ENCODE measurements at regions not wholly inside any gene's neighbourhood (a gene's known extent, or its start where the extent isn't known, plus 50 kb on each side); places are given as distances from the start of the nearest gene placed in this dataset.

DNA sequence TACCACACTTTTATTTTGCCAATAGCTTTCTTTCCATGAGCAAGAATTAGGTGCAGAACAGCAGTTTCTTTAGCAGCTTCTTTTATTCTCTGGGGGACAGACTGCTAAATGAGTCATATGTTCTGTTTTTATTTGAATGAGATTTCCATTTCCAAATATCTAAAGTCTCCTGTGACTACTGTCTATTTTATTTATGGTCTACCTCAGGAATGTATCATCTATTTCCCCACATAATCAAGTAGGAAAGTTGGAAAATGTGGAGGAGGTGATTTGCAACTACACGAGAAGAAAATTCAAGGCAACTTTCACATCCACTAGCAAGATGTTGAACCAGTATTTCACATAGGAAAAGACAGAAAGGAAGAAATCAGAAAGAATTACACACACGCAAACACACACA, 139.9 kb upstream of the MEX3C start:
- TF ChIP-seq, protein P1, sequence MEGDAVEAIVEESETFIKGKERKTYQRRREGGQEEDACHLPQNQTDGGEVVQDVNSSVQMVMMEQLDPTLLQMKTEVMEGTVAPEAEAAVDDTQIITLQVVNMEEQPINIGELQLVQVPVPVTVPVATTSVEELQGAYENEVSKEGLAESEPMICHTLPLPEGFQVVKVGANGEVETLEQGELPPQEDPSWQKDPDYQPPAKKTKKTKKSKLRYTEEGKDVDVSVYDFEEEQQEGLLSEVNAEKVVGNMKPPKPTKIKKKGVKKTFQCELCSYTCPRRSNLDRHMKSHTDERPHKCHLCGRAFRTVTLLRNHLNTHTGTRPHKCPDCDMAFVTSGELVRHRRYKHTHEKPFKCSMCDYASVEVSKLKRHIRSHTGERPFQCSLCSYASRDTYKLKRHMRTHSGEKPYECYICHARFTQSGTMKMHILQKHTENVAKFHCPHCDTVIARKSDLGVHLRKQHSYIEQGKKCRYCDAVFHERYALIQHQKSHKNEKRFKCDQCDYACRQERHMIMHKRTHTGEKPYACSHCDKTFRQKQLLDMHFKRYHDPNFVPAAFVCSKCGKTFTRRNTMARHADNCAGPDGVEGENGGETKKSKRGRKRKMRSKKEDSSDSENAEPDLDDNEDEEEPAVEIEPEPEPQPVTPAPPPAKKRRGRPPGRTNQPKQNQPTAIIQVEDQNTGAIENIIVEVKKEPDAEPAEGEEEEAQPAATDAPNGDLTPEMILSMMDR (IDR thresholded peaks at IDR 0.05): no peak

GRCh38 chr18:51339856-51340255, 142.4 kb upstream of the MEX3C start:
- TF ChIP-seq, protein P1 (IDR thresholded peaks at IDR 0.05): no peak

- TF ChIP-seq, protein P1 (IDR thresholded peaks at IDR 0.05): no peak
Observed at GRCh38 chr18:51340332-51340731, 142.9 kb upstream of the MEX3C start.

GRCh38 chr18:51342815-51343214, 145.3 kb upstream of the MEX3C start:
- TF ChIP-seq, protein P1 (IDR thresholded peaks at IDR 0.05): no peak

DNA sequence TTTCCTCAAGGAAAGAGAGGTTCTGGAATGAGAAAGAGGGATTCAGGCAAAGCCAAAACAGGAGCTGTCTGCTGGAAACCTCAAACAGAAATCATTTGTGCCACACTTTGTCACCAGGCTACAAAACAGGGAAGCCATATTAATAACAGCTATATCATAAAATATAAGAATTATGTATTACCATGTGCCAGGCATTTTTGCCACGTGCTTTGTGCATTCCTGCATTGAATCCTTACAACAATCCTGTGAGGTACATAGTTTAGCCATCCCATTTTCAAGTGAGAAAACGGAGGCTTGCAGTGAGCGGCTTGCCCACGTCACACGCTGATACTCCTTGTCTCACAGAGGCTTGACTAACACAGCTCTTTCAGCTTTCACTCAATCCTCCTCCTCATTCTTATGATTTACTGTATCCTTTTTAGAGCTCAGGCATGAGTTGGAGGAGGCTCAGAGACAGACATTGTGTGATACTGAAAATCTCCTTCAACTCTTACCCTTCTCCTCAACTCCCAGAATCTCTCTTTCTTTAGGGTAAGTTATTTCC, 148.4 kb upstream of the MEX3C start:
- TF ChIP-seq, protein P1 (IDR thresholded peaks at IDR 0.05): no peak

DNA sequence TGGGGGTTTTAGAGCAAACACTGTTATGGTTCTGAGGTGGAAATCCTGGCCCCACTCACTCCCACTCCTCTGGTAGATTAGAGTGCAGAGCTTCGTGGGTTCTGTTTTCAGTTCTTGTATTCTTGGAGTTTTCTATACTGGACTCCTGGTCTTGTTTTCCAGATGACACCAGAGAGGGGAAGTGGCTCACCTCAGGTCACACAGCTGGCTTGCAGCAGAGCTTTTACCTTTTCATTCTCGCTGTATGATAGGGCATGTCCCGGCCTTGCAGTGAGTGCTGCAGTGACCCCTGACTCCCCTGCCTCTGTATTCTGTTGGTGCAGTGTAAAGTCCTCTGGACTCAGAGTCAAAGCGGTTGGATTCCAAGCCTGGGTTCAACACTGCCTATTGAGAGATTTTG, 148.9 kb upstream of the MEX3C start:
- TF ChIP-seq, protein P1 (IDR thresholded peaks at IDR 0.05): no peak

DNA sequence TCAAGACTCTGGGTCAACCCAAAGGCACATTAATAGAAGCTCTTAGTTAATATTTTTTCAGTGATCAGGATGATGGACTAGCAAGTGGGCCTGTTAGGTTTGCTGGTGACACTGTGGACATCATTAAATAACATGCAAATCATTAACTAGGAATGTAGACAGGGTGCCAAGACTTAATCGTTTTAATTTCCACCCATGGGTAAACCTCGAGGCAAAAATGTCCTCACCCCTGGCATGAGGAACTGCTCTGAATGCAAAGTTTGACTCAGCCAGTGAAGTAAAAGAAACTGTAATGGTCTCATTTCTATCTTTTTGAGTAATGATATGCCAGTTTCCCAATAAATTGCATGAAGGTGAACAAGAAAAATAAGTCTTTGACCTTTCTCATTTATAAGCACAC, 152.6 kb upstream of the MEX3C start:
- TF ChIP-seq, protein P1 (IDR thresholded peaks at IDR 0.05): no peak

DNA sequence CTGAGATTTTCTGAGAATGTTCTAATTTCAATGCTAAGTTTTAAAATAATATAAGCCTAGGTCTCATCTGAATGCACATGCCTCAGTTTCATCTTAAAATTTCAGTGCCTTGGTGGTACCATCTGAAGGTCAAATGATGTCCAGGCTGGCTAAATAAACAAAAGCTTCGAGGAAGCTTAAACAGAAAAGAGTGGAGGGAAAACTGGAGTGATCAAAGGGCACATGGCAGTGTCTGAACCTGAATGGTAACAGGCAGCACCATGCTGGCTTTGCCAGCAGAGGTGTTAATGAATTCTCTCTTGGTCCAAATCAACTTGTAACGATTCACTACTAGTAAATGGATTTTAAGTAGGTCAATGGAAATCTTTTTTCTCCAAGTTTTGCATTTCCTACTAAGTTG, 158.4 kb upstream of the MEX3C start:
- TF ChIP-seq, protein P1 (IDR thresholded peaks at IDR 0.05): no peak

All from LNCAP (cell line).